C4-2B (cell line): ENCODE measurements at regions not wholly inside any gene's neighbourhood (a gene's known extent, or its start where the extent isn't known, plus 50 kb on each side); places are given as distances from the start of the nearest gene placed in this dataset.

Experiments
- CTCF ChIP-seq: fragments of 450-650 bp; conservative IDR thresholded peaks from 2 replicates; pipeline ENCODE4 v1.5.1; 2017; ENCODE audit warnings: mild to moderate bottlenecking
- ZFX ChIP-seq: fragments of 450-650 bp; IDR thresholded peaks from 2 replicates; pipeline ENCODE4 v1.6.1; 2017

GRCh38 chr2:145325485-145325884 lies 805.6 kb upstream of the ZEB2 start:
- TF ChIP-seq CTCF (no peak), ZFX (no peak)
